Activated CD8-positive, alpha-beta memory T cell treated with anti-CD3 and anti-CD28 coated beads, Interleukin-2, amount 50 U/mL, for 24 hours (primary cell): ENCODE measurements at regions not wholly inside any gene's neighbourhood (a gene's known extent, or its start where the extent isn't known, plus 50 kb on each side); places are given as distances from the start of the nearest gene placed in this dataset.

ENCODE experiments used
- DNase-seq: peaks from one replicate; pipeline ENCODE4 v3.0.0-alpha.2; 2020; ENCODE audit errors: extremely low read depth

GRCh38 chr15:93562395-93563123 is 473.5 kb upstream of the RGMA start:
- no peak for DNase-seq

GRCh38 chr15:93557696-93558095 is 468.7 kb upstream of the RGMA start:
- DNase-seq, result no peak

- DNase-seq, result no peak
These were observed 464.3 kb upstream of the RGMA start for GRCh38 chr15:93553167-93553935.

- DNase-seq, result no peak
These were observed 454.1 kb upstream of the RGMA start for GRCh38 chr15:93543093-93543492.

GRCh38 chr15:93527374-93528050 is 438.5 kb upstream of the RGMA start:
- no peak for DNase-seq

- DNase-seq, result no peak
These were observed 435.4 kb upstream of the RGMA start for GRCh38 chr15:93524432-93524831.

- no peak for DNase-seq
These were observed 434.5 kb upstream of the RGMA start for GRCh38 chr15:93523481-93523880.

GRCh38 chr15:93520206-93520605 is 431.2 kb upstream of the RGMA start:
- DNase-seq, result no peak

- DNase-seq, result no peak
These were observed 430.6 kb upstream of the RGMA start for GRCh38 chr15:93519599-93519998.

GRCh38 chr15:93517176-93517575 is 428.2 kb upstream of the RGMA start:
- no peak for DNase-seq

GRCh38 chr15:93515256-93516051 is 426.4 kb upstream of the RGMA start:
- no peak for DNase-seq

- DNase-seq, result no peak
These were observed 417.6 kb upstream of the RGMA start for GRCh38 chr15:93506646-93507045.

GRCh38 chr15:93505506-93505905 is 416.5 kb upstream of the RGMA start:
- no peak for DNase-seq

GRCh38 chr15:93501946-93502345 is 412.9 kb upstream of the RGMA start:
- no peak for DNase-seq

GRCh38 chr15:93500155-93500554 is 411.1 kb upstream of the RGMA start:
- no peak for DNase-seq

- no peak for DNase-seq
These were observed 408.3 kb upstream of the RGMA start for GRCh38 chr15:93497291-93497690.

- no peak for DNase-seq
These were observed 407.9 kb upstream of the RGMA start for GRCh38 chr15:93496888-93497287.

- DNase-seq, result no peak
These were observed 407.0 kb upstream of the RGMA start for GRCh38 chr15:93495799-93496637.

GRCh38 chr15:93493172-93493571 is 404.2 kb upstream of the RGMA start:
- no peak for DNase-seq

GRCh38 chr15:93491291-93491690 is 402.3 kb upstream of the RGMA start:
- DNase-seq, result no peak

- DNase-seq, result no peak
These were observed 399.3 kb upstream of the RGMA start for GRCh38 chr15:93488296-93488713.
